OCI-LY1 (cell line): ENCODE measurements at regions not wholly inside any gene's neighbourhood (a gene's known extent, or its start where the extent isn't known, plus 50 kb on each side); places are given as distances from the start of the nearest gene placed in this dataset.

Experiments used
- CTCF ChIP-seq: fragments of 200-600 bp; sonication (generic), shearing (Covaris generic); IDR thresholded peaks from 2 replicates; pipeline ENCODE4 v1.5.1; 2017; ENCODE audit warnings: mild to moderate bottlenecking, antibody characterized with exemption, low read length, moderate library complexity, mixed read lengths
- EZH2 ChIP-seq: fragments of 200-600 bp; sonication (generic), shearing (Covaris generic); IDR thresholded peaks from 2 replicates; pipeline ENCODE4 v1.8.0; 2017; ENCODE audit warnings: borderline replicate concordance, mixed run types, mild to moderate bottlenecking, antibody characterized with exemption, low read length, moderate library complexity, mixed read lengths

GRCh38 chr21:15272591-15272990 lies 207.8 kb upstream of the NRIP1 start:
- TF ChIP-seq CTCF (no peak), EZH2 (no peak)
